K562 (cell line): ENCODE measurements at regions not wholly inside any gene's neighbourhood (a gene's known extent, or its start where the extent isn't known, plus 50 kb on each side); places are given as distances from the start of the nearest gene placed in this dataset.

Experiments
- CHD2 ChIP-seq: IDR thresholded peaks from 2 replicates; pipeline ENCODE4 v1.6.1; 2011; ENCODE audit warnings: low read depth, low read length
- CLOCK ChIP-seq: fragments of 250-450 bp; sonication (Bioruptor Pico); IDR thresholded peaks from 2 replicates; pipeline ENCODE4 v1.4.0; 2020; ENCODE audit warnings: mild to moderate bottlenecking, moderate library complexity, borderline replicate concordance
- CTCF ChIP-seq, 3 experiments: IDR thresholded peaks in 2 of 3; conservative IDR thresholded peaks in 1 of 3; 2 replicates each; pipeline ENCODE4 v1.5.1; 2011 to 2012; ENCODE audit warnings: low read length in 3 of 3, mild to moderate bottlenecking in 3 of 3, control low read depth in 2 of 3, improper control_type of control experiment in 1 of 3, inconsistent platforms in 1 of 3, low read depth in 1 of 3, mixed read lengths in 1 of 3, moderate library complexity in 1 of 3; ENCODE audit not compliant: insufficient read depth in 2 of 3
- HBP1 ChIP-seq: fragments of 450-650 bp; formaldehyde crosslinking; IDR thresholded peaks from 2 replicates; pipeline ENCODE4 v1.4.0; 2022; ENCODE audit warnings: missing genetic modification characterization
- MAX ChIP-seq: sonication (generic); formaldehyde crosslinking; IDR thresholded peaks from 2 replicates; pipeline ENCODE4 v1.9.0; 2022; ENCODE audit warnings: mild to moderate bottlenecking, missing genetic modification reagents
- POLR2A ChIP-seq: fragments of 450-650 bp; conservative IDR thresholded peaks from 2 replicates; pipeline ENCODE4 v1.6.1; 2016
- PREB ChIP-seq: sonication (generic); formaldehyde crosslinking; IDR thresholded peaks from 2 replicates; pipeline ENCODE4 v1.8.1; 2023; ENCODE audit warnings: mild to moderate bottlenecking, missing genetic modification reagents
- RAD51 ChIP-seq: fragments of 450-650 bp; IDR thresholded peaks from 2 replicates; pipeline ENCODE4 v1.7.1; 2016; ENCODE audit warnings: low read depth, mild to moderate bottlenecking, borderline replicate concordance
- TAF1 ChIP-seq: IDR thresholded peaks from 2 replicates; pipeline ENCODE4 v1.6.1; 2011; ENCODE audit warnings: mild to moderate bottlenecking, low read length, moderate library complexity; ENCODE audit not compliant: insufficient read depth, control insufficient read depth, severe bottlenecking; ENCODE audit errors: extremely low read depth
- TEAD2 ChIP-seq: fragments of 450-650 bp; IDR thresholded peaks from 2 replicates; pipeline ENCODE4 v1.6.1; 2016; ENCODE audit warnings: missing genetic modification characterization, control low read depth, missing compliant biosample characterization
- TGIF2 ChIP-seq: sonication (generic); formaldehyde crosslinking; IDR thresholded peaks from 2 replicates; pipeline ENCODE4 v1.8.1; 2022; ENCODE audit warnings: mild to moderate bottlenecking, missing genetic modification reagents, moderate library complexity

GRCh38 chr4:181897935-181898334 lies 345.3 kb upstream of the TENM3 start:
- TF ChIP-seq TEAD2 (tag) (no peak), POLR2A (no peak), MAX (CRISPR knock-in tag) (no peak), CTCF (IDR thresholded peaks at IDR 0.05 in 2 of 3, conservative IDR thresholded peaks at IDR 0.05 in 1 of 3; ENCODE audit: insufficient read depth in 2 of 3, low read depth in 1 of 3, low read length in 3 of 3) (no peak), RAD51 (no peak), TAF1 (no peak), TGIF2 (CRISPR knock-in tag) (no peak), PREB (CRISPR knock-in tag) (no peak), CHD2 (no peak), HBP1 (CRISPR knock-in tag) (no peak), CLOCK (CRISPR knock-in tag) (no peak)
